ENCODE measurements at regions not wholly inside any gene's neighbourhood (a gene's known extent, or its start where the extent isn't known, plus 50 kb on each side); places are given as distances from the start of the nearest gene placed in this dataset.

GRCh38 chr7:52877240-52877639 lies 158.2 kb upstream of the POM121L12 start:
- H3K27ac Mint-ChIP-seq = no peak overlapping the region
- no peaks in the 10 kb centered on the region for H3K27me3 Mint-ChIP-seq (ENCODE audit: low read depth)
- no peaks in the 10 kb centered on the region for H3K9me3 Mint-ChIP-seq
- H3K4me1 Mint-ChIP-seq = no peaks in the 10 kb centered on the region
- H3K4me3 Mint-ChIP-seq = no peak overlapping the region
- no peak for TF ChIP-seq CTCF (IDR thresholded peaks at IDR 0.05; ENCODE audit: unreplicated experiment in 3 of 3)
- no peaks in the 10 kb centered on the region for H3K36me3 Mint-ChIP-seq (ENCODE audit: low read depth)

DNA sequence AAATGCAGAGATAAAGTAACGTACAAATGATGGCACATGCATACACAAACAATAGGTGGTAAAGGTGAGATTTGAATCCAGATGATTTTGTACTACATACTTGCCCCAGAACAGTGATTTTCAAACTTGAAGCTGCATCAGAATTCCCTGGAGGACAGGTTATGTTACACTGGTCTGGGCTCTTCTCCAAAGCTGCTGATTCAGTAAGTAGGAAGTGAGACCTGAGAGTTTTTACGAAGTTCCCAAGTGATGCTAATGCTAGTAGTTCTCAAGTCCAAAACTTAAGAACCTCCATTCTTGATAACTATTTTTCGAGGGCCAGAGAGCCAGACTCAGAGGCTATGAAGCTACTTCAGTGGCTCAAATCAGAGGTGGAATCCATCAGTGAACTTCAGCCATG lies 159.0 kb upstream of the POM121L12 start:
- H3K9me3 Mint-ChIP-seq = no peaks in the 10 kb centered on the region
- H3K27me3 Mint-ChIP-seq (ENCODE audit: low read depth) = no peaks in the 10 kb centered on the region
- H3K4me3 Mint-ChIP-seq = no peak overlapping the region
- H3K4me1 Mint-ChIP-seq = no peaks in the 10 kb centered on the region
- TF ChIP-seq CTCF (IDR thresholded peaks at IDR 0.05; ENCODE audit: unreplicated experiment in 3 of 3) = no peak
- H3K27ac Mint-ChIP-seq = no peak overlapping the region
- no peaks in the 10 kb centered on the region for H3K36me3 Mint-ChIP-seq (ENCODE audit: low read depth)

DNA sequence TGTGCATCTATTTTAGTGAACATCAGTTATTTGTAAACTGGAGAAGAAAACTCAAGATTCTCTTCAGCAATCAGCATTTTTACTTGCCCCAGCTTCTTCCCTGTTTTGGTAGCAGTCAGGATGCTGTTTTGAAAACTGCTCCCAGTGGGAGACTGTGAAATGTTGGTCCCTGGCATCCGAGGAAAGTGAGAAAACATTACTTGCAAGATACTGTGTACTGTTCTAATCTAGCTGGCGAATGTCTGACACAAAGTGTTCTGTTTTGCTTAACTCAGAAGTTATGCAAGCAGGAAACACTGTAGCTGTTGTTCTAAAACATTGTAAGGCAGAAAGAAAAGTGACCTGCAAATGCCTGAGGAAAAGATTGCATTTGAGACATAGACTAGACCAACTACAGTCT lies 171.8 kb upstream of the POM121L12 start:
- Mint-ChIP-seq H3K9me3 (peaks cover 40% of the 10 kb centered on the region), H3K27ac (no peak overlapping the region), H3K27me3 (ENCODE audit: low read depth) (peaks cover 3% of the 10 kb centered on the region), H3K4me3 (no peak overlapping the region), H3K36me3 (ENCODE audit: low read depth) (no peaks in the 10 kb centered on the region), H3K4me1 (no peaks in the 10 kb centered on the region)
- no peak for TF ChIP-seq CTCF (IDR thresholded peaks at IDR 0.05; ENCODE audit: unreplicated experiment in 3 of 3)

- no peaks in the 10 kb centered on the region for H3K36me3 Mint-ChIP-seq (ENCODE audit: low read depth)
- no peak overlapping the region for H3K4me3 Mint-ChIP-seq
- no peak for TF ChIP-seq CTCF (IDR thresholded peaks at IDR 0.05; ENCODE audit: unreplicated experiment in 3 of 3)
- peaks cover 3% of the 10 kb centered on the region for H3K27me3 Mint-ChIP-seq (ENCODE audit: low read depth)
- no peak overlapping the region for H3K27ac Mint-ChIP-seq
- H3K4me1 Mint-ChIP-seq = no peaks in the 10 kb centered on the region
- H3K9me3 Mint-ChIP-seq = peaks cover 33% of the 10 kb centered on the region
Measured at GRCh38 chr7:52862321-52862720, 173.1 kb upstream of the POM121L12 start.

DNA sequence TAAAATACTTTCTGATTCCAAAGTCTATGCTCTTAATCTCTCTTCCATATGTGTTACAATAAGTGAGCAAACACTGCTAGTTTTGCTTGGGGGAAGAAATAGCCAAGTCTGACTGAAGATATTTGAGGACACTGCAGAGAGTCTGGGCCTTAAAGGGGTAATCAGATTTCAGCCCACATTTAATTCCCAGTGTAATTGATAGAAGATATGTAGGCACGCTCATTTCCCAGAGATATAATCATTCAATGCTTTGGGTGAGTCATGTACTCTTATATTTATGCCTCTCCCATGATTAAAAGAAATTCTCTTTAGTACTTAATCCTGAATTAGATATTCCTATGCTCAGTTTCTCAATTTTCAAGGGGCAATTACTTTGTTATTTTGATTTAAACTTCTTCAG lies 178.1 kb upstream of the POM121L12 start:
- Mint-ChIP-seq H3K27me3 (ENCODE audit: low read depth) (no peaks in the 10 kb centered on the region), H3K4me3 (no peak overlapping the region), H3K9me3 (no peaks in the 10 kb centered on the region), H3K4me1 (no peaks in the 10 kb centered on the region), H3K27ac (no peak overlapping the region), H3K36me3 (ENCODE audit: low read depth) (no peaks in the 10 kb centered on the region)
- no peak for TF ChIP-seq CTCF (IDR thresholded peaks at IDR 0.05; ENCODE audit: unreplicated experiment in 3 of 3)

- no peak overlapping the region for H3K4me3 Mint-ChIP-seq
- H3K4me1 Mint-ChIP-seq = no peaks in the 10 kb centered on the region
- no peaks in the 10 kb centered on the region for H3K27me3 Mint-ChIP-seq (ENCODE audit: low read depth)
- H3K9me3 Mint-ChIP-seq = peaks cover 1% of the 10 kb centered on the region
- H3K27ac Mint-ChIP-seq = no peak overlapping the region
- H3K36me3 Mint-ChIP-seq (ENCODE audit: low read depth) = no peaks in the 10 kb centered on the region
- TF ChIP-seq CTCF (IDR thresholded peaks at IDR 0.05; ENCODE audit: unreplicated experiment in 3 of 3) = no peak
Measured at GRCh38 chr7:52854681-52855080, 180.8 kb upstream of the POM121L12 start.
